ENCODE measurements at regions not wholly inside any gene's neighbourhood (a gene's known extent, or its start where the extent isn't known, plus 50 kb on each side); places are given as distances from the start of the nearest gene placed in this dataset.

DNA sequence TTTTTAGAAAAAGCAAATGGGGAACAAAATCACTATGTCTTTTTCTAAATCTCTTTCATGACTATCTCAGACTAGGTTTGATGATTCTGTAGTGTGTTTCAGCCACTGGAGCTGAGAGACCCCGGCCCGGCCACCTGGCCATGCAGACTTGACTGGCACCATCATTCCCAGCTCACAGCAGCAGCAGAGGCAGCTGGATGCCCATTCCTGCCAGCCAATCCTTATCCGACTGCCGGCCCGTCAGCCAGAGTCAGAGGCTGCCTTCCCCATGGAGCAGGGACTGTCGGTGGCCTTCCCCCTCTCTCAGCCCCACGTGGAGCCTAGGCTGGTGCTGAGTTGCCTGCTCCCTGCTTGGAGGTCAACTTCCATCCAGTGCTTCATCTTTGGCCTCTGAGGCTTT, 56.0 kb upstream of the WSB1 start:
- TF ChIP-seq EP300 (conservative IDR thresholded peaks at IDR 0.05; ENCODE audit: poor library complexity, severe bottlenecking) (no peak), EZH2 (IDR thresholded peaks at IDR 0.05; ENCODE audit: borderline replicate concordance, insufficient read depth, low read length, poor library complexity, severe bottlenecking) (no peak), RAD21 (conservative IDR thresholded peaks at IDR 0.05) (no peak), TAF1 (IDR thresholded peaks at IDR 0.05; ENCODE audit: low read depth) (no peak), MXI1 (conservative IDR thresholded peaks at IDR 0.05; ENCODE audit: poor library complexity, severe bottlenecking) (no peak), POLR2AphosphoS5 (IDR thresholded peaks at IDR 0.05) (no peak)
- TF ChIP-seq, protein P1, sequence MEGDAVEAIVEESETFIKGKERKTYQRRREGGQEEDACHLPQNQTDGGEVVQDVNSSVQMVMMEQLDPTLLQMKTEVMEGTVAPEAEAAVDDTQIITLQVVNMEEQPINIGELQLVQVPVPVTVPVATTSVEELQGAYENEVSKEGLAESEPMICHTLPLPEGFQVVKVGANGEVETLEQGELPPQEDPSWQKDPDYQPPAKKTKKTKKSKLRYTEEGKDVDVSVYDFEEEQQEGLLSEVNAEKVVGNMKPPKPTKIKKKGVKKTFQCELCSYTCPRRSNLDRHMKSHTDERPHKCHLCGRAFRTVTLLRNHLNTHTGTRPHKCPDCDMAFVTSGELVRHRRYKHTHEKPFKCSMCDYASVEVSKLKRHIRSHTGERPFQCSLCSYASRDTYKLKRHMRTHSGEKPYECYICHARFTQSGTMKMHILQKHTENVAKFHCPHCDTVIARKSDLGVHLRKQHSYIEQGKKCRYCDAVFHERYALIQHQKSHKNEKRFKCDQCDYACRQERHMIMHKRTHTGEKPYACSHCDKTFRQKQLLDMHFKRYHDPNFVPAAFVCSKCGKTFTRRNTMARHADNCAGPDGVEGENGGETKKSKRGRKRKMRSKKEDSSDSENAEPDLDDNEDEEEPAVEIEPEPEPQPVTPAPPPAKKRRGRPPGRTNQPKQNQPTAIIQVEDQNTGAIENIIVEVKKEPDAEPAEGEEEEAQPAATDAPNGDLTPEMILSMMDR (IDR thresholded peaks at IDR 0.05; ENCODE audit: poor library complexity, severe bottlenecking): no peak

Data from neural cell (in vitro differentiated cells).